ENCODE measurements at regions not wholly inside any gene's neighbourhood (a gene's known extent, or its start where the extent isn't known, plus 50 kb on each side); places are given as distances from the start of the nearest gene placed in this dataset.
A peak's percentile ranks its signal among the peaks of the same experiment; 100 is the strongest.
"Not testable (repeated sequence)": the region's sequence is repeated elsewhere in the genome, so short reads cannot be mapped to it uniquely, and the experiment has no call there.

DNA sequence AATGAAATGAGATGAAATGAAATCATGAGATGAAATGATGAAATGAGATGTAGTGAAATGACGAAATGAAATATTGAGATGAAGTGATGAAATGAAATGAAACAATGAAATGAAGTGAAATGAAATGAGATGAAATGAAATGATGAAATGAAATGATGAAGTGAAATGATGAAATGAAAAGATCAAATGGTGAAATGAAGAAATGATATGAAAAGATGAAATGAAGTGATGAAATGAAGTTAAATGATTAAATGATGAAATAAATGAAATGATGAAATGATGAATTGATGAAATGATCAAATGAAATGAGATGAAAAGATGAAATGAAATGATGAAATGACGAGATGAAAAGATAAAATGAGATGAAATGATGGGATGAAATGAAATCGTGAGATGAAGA is 132.3 kb upstream of the TP53TG3D start:
- H3K9me3 ChIP-seq; H3K4me3 ChIP-seq; H3K4me2 ChIP-seq; CTCF ChIA-PET; ATAC-seq; H3K27ac ChIP-seq; DNase-seq (ENCODE audit: low read depth in 1 of 2, low spot score in 1 of 2); POLR2A ChIA-PET; FAIRE-seq; H3K4me1 ChIP-seq: not testable (repeated sequence)
- 77% methylated on average over 3 of the region's 3 CpGs for WGBS (ENCODE audit: missing lambda C conversion rate)

DNA sequence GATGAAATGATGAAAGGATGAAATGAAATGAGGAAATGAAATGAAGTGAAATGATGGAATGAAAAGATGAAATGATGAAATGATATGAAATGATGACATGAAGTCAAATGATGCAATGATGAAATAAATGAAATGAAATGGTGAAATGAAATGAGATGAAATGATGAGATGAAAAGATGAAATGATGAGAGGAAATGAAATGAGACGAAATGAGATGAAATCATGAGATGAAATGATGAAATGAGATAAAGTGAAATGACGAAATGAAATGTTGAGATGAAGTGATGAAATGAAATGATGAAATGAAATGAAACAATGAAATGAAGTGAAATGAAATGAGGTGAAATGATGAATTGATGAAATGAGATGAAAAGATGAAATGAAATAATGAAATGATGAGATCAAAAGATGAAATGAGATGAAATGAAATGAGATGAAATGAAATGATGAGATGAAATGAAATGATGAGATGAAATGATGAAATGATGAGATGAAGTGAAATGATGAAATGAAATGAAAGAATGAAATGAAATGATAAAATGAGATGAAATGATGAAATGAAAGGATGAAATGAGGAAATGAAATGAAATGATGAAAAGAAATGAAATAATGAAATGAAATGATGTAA is 131.7 kb upstream of the TP53TG3D start:
- FAIRE-seq; H3K9me3 ChIP-seq; H3K4me2 ChIP-seq; H3K4me3 ChIP-seq; CTCF ChIA-PET; ATAC-seq; POLR2A ChIA-PET; H3K4me1 ChIP-seq; H3K27ac ChIP-seq; DNase-seq (ENCODE audit: low read depth in 1 of 2, low spot score in 1 of 2): not testable (repeated sequence)
- 86% methylated on average over 2 of the region's 2 CpGs for WGBS (ENCODE audit: missing lambda C conversion rate)

DNA sequence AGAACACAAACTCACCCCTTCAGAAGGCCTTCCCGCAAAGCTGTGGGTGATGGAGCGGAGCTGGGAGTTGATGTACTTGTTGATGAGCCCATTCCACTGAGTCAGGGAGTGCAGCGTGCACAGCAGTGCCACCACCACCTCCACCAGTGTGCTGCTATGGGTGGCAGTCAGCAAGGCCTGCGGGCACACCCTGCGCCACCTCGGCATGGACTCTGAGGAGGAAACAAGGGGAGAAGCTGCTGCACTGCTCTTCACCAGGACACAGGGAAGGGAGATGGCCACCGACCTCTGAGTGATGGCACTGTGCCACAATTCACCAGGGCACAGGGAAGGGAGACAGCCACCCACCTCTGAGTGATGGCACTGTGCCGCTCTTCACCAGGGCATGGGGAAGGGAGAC is 100.7 kb upstream of the TP53TG3D start:
- CTCF ChIA-PET; H3K4me2 ChIP-seq; ATAC-seq; H3K4me3 ChIP-seq; H3K9me3 ChIP-seq; DNase-seq (ENCODE audit: low read depth in 1 of 2, low spot score in 1 of 2); POLR2A ChIA-PET; FAIRE-seq; H3K4me1 ChIP-seq; H3K27ac ChIP-seq: not testable (repeated sequence)
- WGBS (ENCODE audit: missing lambda C conversion rate) = 100% methylated on average over 3 of the region's 8 CpGs

DNA sequence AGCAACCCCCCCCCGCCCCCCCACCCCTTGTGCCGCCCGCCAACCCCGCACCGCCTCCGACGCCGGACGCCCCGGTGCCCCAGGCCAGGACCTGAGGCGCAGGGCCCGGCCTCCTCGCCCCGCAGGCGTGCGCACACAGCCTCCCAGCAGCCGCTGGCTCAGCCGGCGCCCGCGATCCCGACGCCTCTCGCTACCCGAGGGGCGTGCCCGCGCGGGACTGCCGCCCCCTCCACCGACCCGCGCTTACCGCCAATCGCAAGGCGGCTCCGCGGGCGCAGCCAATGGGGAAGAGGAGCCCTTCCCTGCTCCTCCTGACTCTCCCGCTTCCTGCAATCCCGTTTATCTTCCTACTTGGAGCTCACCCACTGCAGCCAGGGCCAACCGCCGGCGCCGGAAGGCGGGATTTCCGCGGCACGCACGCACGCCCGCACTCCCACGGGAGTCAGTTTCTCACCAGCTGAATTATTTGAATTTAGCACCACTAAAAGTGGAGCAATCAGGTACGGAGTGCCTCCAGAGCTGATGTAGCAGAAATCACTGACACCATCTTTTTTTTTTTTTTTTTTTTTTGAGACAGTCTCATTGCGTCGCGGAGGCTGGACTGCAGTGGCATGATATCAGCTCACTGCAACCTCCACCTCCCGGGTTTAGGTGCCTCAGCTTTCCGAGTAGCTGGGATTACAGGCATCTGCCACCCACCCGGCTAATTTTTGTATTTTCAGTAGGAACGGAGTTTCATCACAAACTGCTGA is 65.0 kb upstream of the TP53TG3D start:
- peak; percentile 100 for ATAC-seq
- H3K27ac ChIP-seq; POLR2A ChIA-PET; DNase-seq (ENCODE audit: low read depth in 1 of 2, low spot score in 1 of 2); FAIRE-seq; H3K9me3 ChIP-seq; CTCF ChIA-PET; H3K4me1 ChIP-seq: not testable (repeated sequence)
- Histone ChIP-seq H3K4me3 (peak overlapping the region; percentile 38; the same call in 1 of the 3 replicates), H3K4me2 (peak overlapping the region; percentile 59; the same call in 1 of the 3 replicates)
- no CpG with 5 or more reads among the region's 61 CpGs for WGBS (ENCODE audit: missing lambda C conversion rate)

DNA sequence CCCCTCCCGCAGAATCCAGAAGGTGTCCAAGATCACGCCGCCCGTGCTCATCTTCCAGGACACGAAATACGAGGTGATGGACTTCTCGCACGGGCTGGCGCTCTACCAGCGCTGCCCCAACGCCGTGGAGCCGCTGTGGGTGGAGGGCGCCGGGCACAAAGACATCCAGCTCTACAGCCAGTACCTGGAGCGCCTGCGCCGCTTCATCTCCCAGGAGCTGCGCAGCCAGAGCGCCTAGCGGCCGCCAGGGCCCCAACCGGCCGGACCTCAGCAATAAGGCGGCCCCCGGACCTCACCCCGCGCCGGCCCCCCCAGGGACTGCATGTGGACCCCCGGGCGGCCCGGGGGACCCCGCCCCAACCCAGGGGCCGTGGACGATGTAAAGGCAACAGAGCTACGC is 50.5 kb upstream of the TP53TG3D start:
- CTCF ChIA-PET; H3K9me3 ChIP-seq; H3K4me3 ChIP-seq; H3K4me1 ChIP-seq; ATAC-seq; H3K4me2 ChIP-seq; FAIRE-seq; H3K27ac ChIP-seq; DNase-seq (ENCODE audit: low read depth in 1 of 2, low spot score in 1 of 2); POLR2A ChIA-PET: not testable (repeated sequence)
- WGBS (ENCODE audit: missing lambda C conversion rate) = 75% methylated on average over 19 of the region's 36 CpGs

Small RNA genes lying in the stretch of these regions (small RNA-seq; reads per million reads assigned to genes)
- gene AC133485.4 (0 reads per million in 6 experiments), gene AC142381.2 (0 reads per million in 6 experiments), gene IGHV1OR16-3 (0 reads per million in 6 experiments), gene IGHV3OR16-9 (0 reads per million in 6 experiments)

Data from A549 (cell line).